LNCaP clone FGC (cell line): ENCODE measurements at regions not wholly inside any gene's neighbourhood (a gene's known extent, or its start where the extent isn't known, plus 50 kb on each side); places are given as distances from the start of the nearest gene placed in this dataset.
"Not testable (repeated sequence)": the region's sequence is repeated elsewhere in the genome, so short reads cannot be mapped to it uniquely, and the experiment has no call there.

ENCODE experiments used
- DNase-seq: peaks from one replicate; pipeline ENCODE4 v3.0.0-alpha.2; 2011; ENCODE audit warnings: low read depth
- H3K4me3 ChIP-seq: 2 replicates; pipeline ENCODE4 v1.5.1; 2011; ENCODE audit warnings: mild to moderate bottlenecking, low read depth, low read length, control low read depth
- CTCF ChIP-seq: IDR thresholded peaks from 2 replicates; pipeline ENCODE4 v1.5.1; 2012; ENCODE audit warnings: mild to moderate bottlenecking; ENCODE audit not compliant: control insufficient read depth, insufficient read depth; ENCODE audit errors: extremely low read depth

GRCh38 chr1:29607236-29607635, 370.9 kb downstream of the PTPRU start:
- no peak for TF ChIP-seq CTCF
- no peak for DNase-seq

GRCh38 chr1:29604796-29605195, 368.5 kb downstream of the PTPRU start:
- not testable (repeated sequence) for DNase-seq, H3K4me3 ChIP-seq

More at GRCh38 chr1:29607236-29607635, 370.9 kb downstream of the PTPRU start:
- no peak overlapping the region for H3K4me3 ChIP-seq

GRCh38 chr1:29603622-29604021, 367.3 kb downstream of the PTPRU start:
- no peak for TF ChIP-seq CTCF
- no peak overlapping the region for H3K4me3 ChIP-seq
- no peak for DNase-seq

- DNase-seq, result no peak
- TF ChIP-seq CTCF, result no peak
- no peak overlapping the region for H3K4me3 ChIP-seq
Observed at GRCh38 chr1:29602203-29602602, 365.9 kb downstream of the PTPRU start.

GRCh38 chr1:29601021-29601420, 364.7 kb downstream of the PTPRU start:
- no peak for TF ChIP-seq CTCF

GRCh38 chr1:29599826-29600225, 363.5 kb downstream of the PTPRU start:
- TF ChIP-seq CTCF, result no peak
- no peak for DNase-seq
- no peak overlapping the region for H3K4me3 ChIP-seq

More at GRCh38 chr1:29601021-29601420, 364.7 kb downstream of the PTPRU start:
- DNase-seq, result no peak
- H3K4me3 ChIP-seq, result no peak overlapping the region

GRCh38 chr1:29599071-29599470, 362.7 kb downstream of the PTPRU start:
- TF ChIP-seq CTCF, result no peak
- H3K4me3 ChIP-seq, result no peak overlapping the region
- DNase-seq, result no peak
